ENCODE measurements at regions not wholly inside any gene's neighbourhood (a gene's known extent, or its start where the extent isn't known, plus 50 kb on each side); places are given as distances from the start of the nearest gene placed in this dataset.
"Not testable (repeated sequence)": the region's sequence is repeated elsewhere in the genome, so short reads cannot be mapped to it uniquely, and the experiment has no call there.

- H3K27me3 ChIP-seq (ENCODE audit: control insufficient read depth in 2 of 2, insufficient read depth in 2 of 2, low read length in 2 of 2); DNase-seq; H3K36me3 ChIP-seq (replicated peaks in 1 of 2; ENCODE audit: control insufficient read depth in 1 of 2, insufficient read depth in 2 of 2, low read length in 2 of 2); H3K36me3 Mint-ChIP-seq; H4K20me1 ChIP-seq (ENCODE audit: insufficient read depth, low read length); H3K4me3 ChIP-seq (replicated peaks in 1 of 3; ENCODE audit: low read depth in 2 of 3, low read length in 3 of 3); H3K9me3 Mint-ChIP-seq; H3K79me2 ChIP-seq (ENCODE audit: insufficient read depth, low read length); H3K27ac ChIP-seq (ENCODE audit: low read depth in 1 of 2, low read length in 2 of 2); H3K27me3 Mint-ChIP-seq (ENCODE audit: low read depth in 3 of 3); H3K4me2 ChIP-seq (replicated peaks; ENCODE audit: extremely low read depth, low read length, poor library complexity, severe bottlenecking); H3K4me1 ChIP-seq (ENCODE audit: control insufficient read depth in 1 of 2, insufficient read depth in 2 of 2, low read length in 2 of 2); H2AFZ ChIP-seq (ENCODE audit: insufficient read depth, low read depth, low read length, poor library complexity, severe bottlenecking); H3K4me1 Mint-ChIP-seq; H3K9me3 ChIP-seq (replicated peaks in 1 of 2; ENCODE audit: control insufficient read depth in 1 of 2, insufficient read depth in 1 of 2, low read length in 2 of 2); intact Hi-C loops (cut with micrococcal nuclease); H3K4me3 Mint-ChIP-seq; H3K9ac ChIP-seq (ENCODE audit: insufficient read depth, low read length, poor library complexity, severe bottlenecking); H3K27ac Mint-ChIP-seq: not testable (repeated sequence)
- no CpG with 5 or more reads among the region's 15 CpGs for WGBS (ENCODE audit: insufficient coverage)
Measured at GRCh38 chr9:66752324-66752923, 148.1 kb upstream of the ZNF658 start.

- H3K9ac ChIP-seq (ENCODE audit: insufficient read depth, low read length, poor library complexity, severe bottlenecking); H3K4me2 ChIP-seq (replicated peaks; ENCODE audit: extremely low read depth, low read length, poor library complexity, severe bottlenecking); H3K4me1 Mint-ChIP-seq; H4K20me1 ChIP-seq (ENCODE audit: insufficient read depth, low read length); H3K9me3 ChIP-seq (replicated peaks in 1 of 2; ENCODE audit: control insufficient read depth in 1 of 2, insufficient read depth in 1 of 2, low read length in 2 of 2); H3K4me3 ChIP-seq (replicated peaks in 1 of 3; ENCODE audit: low read depth in 2 of 3, low read length in 3 of 3); H3K4me3 Mint-ChIP-seq; H3K9me3 Mint-ChIP-seq; H3K4me1 ChIP-seq (ENCODE audit: control insufficient read depth in 1 of 2, insufficient read depth in 2 of 2, low read length in 2 of 2); H2AFZ ChIP-seq (ENCODE audit: insufficient read depth, low read depth, low read length, poor library complexity, severe bottlenecking); H3K27ac Mint-ChIP-seq; H3K27me3 ChIP-seq (ENCODE audit: control insufficient read depth in 2 of 2, insufficient read depth in 2 of 2, low read length in 2 of 2); H3K79me2 ChIP-seq (ENCODE audit: insufficient read depth, low read length); intact Hi-C loops (cut with micrococcal nuclease); H3K36me3 Mint-ChIP-seq; H3K27ac ChIP-seq (ENCODE audit: low read depth in 1 of 2, low read length in 2 of 2); H3K36me3 ChIP-seq (replicated peaks in 1 of 2; ENCODE audit: control insufficient read depth in 1 of 2, insufficient read depth in 2 of 2, low read length in 2 of 2); H3K27me3 Mint-ChIP-seq (ENCODE audit: low read depth in 3 of 3); DNase-seq: not testable (repeated sequence)
- WGBS (ENCODE audit: insufficient coverage) = no CpG with 5 or more reads among the region's 7 CpGs
Measured at GRCh38 chr9:66759825-66760492, 140.6 kb upstream of the ZNF658 start.

- H3K9ac ChIP-seq (ENCODE audit: insufficient read depth, low read length, poor library complexity, severe bottlenecking); H3K27me3 Mint-ChIP-seq (ENCODE audit: low read depth in 3 of 3); DNase-seq; H3K36me3 ChIP-seq (replicated peaks in 1 of 2; ENCODE audit: control insufficient read depth in 1 of 2, insufficient read depth in 2 of 2, low read length in 2 of 2); H3K27ac Mint-ChIP-seq; H3K27ac ChIP-seq (ENCODE audit: low read depth in 1 of 2, low read length in 2 of 2); H3K4me3 Mint-ChIP-seq; H3K27me3 ChIP-seq (ENCODE audit: control insufficient read depth in 2 of 2, insufficient read depth in 2 of 2, low read length in 2 of 2); intact Hi-C loops (cut with micrococcal nuclease); H4K20me1 ChIP-seq (ENCODE audit: insufficient read depth, low read length); H3K4me1 ChIP-seq (ENCODE audit: control insufficient read depth in 1 of 2, insufficient read depth in 2 of 2, low read length in 2 of 2); H3K36me3 Mint-ChIP-seq; H3K4me1 Mint-ChIP-seq; H3K9me3 Mint-ChIP-seq; H3K4me3 ChIP-seq (replicated peaks in 1 of 3; ENCODE audit: low read depth in 2 of 3, low read length in 3 of 3); H3K4me2 ChIP-seq (replicated peaks; ENCODE audit: extremely low read depth, low read length, poor library complexity, severe bottlenecking); H2AFZ ChIP-seq (ENCODE audit: insufficient read depth, low read depth, low read length, poor library complexity, severe bottlenecking); H3K79me2 ChIP-seq (ENCODE audit: insufficient read depth, low read length); H3K9me3 ChIP-seq (replicated peaks in 1 of 2; ENCODE audit: control insufficient read depth in 1 of 2, insufficient read depth in 1 of 2, low read length in 2 of 2): not testable (repeated sequence)
- no CpG with 5 or more reads among the region's 3 CpGs for WGBS (ENCODE audit: insufficient coverage)
Measured at GRCh38 chr9:66764799-66765493, 135.6 kb upstream of the ZNF658 start.

DNA sequence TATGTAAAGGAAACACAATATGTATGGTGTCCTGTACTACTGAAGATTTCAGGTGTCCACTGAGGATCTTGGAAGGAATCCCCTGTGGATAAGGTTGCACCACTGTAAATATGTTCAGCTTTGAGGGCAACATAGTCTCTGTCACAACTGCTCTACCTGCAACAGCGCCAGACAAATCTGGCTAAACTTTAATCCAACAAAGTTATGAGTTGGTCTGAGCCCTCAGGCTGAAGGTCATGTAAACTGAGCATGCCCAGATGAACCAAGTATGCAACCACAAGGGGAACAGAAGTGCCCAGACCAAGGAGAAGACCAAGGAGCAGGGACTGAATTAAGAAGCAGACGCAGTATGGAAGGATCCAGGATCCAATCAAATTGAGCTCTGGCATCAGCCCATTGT is 135.0 kb upstream of the ZNF658 start:
- H3K36me3 ChIP-seq (replicated peaks in 1 of 2; ENCODE audit: control insufficient read depth in 1 of 2, insufficient read depth in 2 of 2, low read length in 2 of 2); H2AFZ ChIP-seq (ENCODE audit: insufficient read depth, low read depth, low read length, poor library complexity, severe bottlenecking); H3K27me3 Mint-ChIP-seq (ENCODE audit: low read depth in 3 of 3); intact Hi-C loops (cut with micrococcal nuclease); H3K79me2 ChIP-seq (ENCODE audit: insufficient read depth, low read length); H3K27ac ChIP-seq (ENCODE audit: low read depth in 1 of 2, low read length in 2 of 2); H3K4me3 Mint-ChIP-seq; H4K20me1 ChIP-seq (ENCODE audit: insufficient read depth, low read length); DNase-seq; H3K4me3 ChIP-seq (replicated peaks in 1 of 3; ENCODE audit: low read depth in 2 of 3, low read length in 3 of 3); H3K9me3 Mint-ChIP-seq; H3K4me1 Mint-ChIP-seq; H3K36me3 Mint-ChIP-seq; H3K9ac ChIP-seq (ENCODE audit: insufficient read depth, low read length, poor library complexity, severe bottlenecking); H3K27me3 ChIP-seq (ENCODE audit: control insufficient read depth in 2 of 2, insufficient read depth in 2 of 2, low read length in 2 of 2); H3K4me1 ChIP-seq (ENCODE audit: control insufficient read depth in 1 of 2, insufficient read depth in 2 of 2, low read length in 2 of 2); H3K9me3 ChIP-seq (replicated peaks in 1 of 2; ENCODE audit: control insufficient read depth in 1 of 2, insufficient read depth in 1 of 2, low read length in 2 of 2); H3K27ac Mint-ChIP-seq; H3K4me2 ChIP-seq (replicated peaks; ENCODE audit: extremely low read depth, low read length, poor library complexity, severe bottlenecking): not testable (repeated sequence)
- no CpG with 5 or more reads among the region's 2 CpGs for WGBS (ENCODE audit: insufficient coverage)
